ENCODE measurements at regions not wholly inside any gene's neighbourhood (a gene's known extent, or its start where the extent isn't known, plus 50 kb on each side); places are given as distances from the start of the nearest gene placed in this dataset.
A peak's percentile ranks its signal among the peaks of the same experiment; 100 is the strongest.
"Not testable (repeated sequence)": the region's sequence is repeated elsewhere in the genome, so short reads cannot be mapped to it uniquely, and the experiment has no call there.

DNA sequence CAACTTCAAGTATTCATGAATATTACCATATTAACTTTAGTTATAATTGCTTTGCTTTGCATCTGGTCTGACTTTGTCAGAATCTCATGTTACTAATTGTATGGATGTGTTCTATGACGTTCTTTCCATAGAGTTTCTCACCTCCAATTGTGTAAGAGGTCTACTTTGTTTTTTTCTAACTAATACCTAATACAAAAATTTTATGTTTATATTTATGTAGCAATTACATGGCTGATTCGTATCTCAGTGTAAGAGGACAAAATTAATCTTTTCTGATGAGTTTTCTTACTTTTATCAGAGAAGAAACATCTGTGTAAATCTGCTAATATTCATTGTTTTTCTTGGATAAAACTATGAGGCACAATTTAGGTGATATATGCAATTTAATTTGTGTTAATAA is 224.8 kb upstream of the B3GALT2 start:
- no peak for DNase-seq (ENCODE audit: low spot score)

DNA sequence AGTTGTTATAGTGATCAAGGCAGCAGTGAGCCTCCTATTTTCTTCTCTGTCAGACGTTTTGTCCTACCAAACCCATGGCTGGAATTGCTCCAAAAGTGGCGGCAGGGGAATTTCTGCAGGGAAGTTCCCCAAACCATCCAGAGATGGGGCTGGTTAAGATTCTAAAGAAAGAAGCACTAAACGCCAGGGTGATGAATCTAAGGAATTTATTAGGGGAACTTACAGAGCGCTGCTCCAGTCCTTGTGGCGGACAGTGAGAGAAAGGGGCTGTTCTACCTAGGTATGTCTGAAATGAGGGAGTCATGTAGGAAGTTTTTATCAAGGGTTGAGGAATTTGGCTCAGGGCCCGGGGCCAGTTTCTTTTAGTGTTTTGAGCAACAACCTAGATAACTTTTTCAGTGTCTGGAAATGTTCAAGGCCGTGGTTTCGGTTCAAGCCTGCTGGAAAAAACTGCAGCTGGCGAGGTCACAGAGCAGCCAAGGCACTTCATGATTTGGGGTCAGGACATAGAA is 222.4 kb upstream of the B3GALT2 start:
- no peak for DNase-seq (ENCODE audit: low spot score)

DNA sequence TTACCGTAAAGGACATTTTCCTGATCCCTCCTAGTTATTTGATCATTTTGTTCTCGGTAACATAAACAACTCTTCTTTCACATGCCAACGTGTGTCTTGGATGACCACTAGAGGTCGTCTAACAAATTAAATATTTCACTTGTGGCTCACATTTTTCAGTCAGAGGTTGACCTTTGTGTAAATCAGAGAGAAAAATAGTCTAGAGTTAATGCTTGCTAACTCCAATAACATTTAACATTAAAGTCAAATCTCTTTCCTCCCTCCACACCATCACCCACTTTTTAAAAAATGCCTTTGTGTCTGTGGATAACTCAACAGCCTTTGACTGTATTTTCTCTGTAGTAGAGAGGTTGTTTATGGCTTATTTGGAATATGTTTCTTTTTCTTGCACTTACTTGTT is 220.5 kb upstream of the B3GALT2 start:
- peak; percentile 78 for DNase-seq (ENCODE audit: low spot score)

DNA sequence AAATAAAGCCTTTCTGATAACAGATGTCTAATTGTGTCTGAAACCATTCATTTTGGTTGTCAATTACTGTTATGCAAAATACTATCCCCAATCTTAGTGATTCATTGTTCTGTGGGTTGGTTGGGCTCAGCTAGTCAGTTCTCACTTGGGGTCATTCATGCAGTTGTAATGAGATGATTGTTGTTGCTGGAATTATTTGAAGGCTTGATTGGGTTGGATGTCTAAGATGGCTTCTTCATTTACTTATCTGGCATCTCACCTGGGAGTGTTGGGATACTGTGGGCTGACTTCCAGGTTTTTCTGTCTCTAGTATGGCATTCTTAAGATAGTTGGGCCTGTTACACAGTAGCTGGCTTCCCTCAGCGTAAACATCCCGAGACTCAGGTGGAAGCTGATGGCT is 217.8 kb upstream of the B3GALT2 start:
- DNase-seq (ENCODE audit: low spot score), result no peak

DNA sequence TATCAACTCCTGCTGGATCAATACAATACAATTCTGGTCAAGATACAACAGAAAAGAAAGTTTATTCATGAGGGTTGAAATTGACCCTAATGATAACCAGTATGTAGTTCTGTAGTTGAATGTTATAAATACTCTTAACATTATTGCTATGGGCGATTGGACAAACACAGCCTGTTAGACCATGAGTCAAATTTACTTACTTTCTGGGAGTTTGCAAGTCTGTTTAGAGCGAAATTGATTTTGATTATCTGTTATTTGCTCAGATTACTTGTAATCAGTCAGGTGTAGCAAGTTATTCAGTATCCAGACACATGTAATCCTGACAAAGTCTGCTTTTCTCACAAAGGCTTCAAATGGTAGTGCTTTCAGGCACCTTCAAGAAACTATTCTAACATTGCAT is 216.6 kb upstream of the B3GALT2 start:
- no peak for DNase-seq (ENCODE audit: low spot score)

DNA sequence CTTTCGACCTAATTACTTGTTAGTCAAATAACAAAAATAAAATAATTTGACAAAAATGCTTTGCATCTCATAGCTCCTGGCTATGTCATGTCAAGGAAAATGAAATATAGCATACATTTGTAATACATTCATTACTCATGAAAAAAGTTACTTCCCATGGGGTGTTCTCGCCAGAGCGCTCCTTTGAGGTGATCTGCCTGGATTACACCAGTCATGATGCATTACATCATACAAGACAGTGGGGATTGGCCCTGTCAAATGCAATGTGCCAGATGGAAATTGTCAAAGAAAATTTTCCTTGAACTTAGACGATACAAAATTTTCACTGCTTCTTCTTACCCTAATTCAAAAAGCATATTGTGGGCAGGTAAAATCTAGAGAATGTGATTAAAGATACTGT is 215.6 kb upstream of the B3GALT2 start:
- no peak for DNase-seq (ENCODE audit: low spot score)

DNA sequence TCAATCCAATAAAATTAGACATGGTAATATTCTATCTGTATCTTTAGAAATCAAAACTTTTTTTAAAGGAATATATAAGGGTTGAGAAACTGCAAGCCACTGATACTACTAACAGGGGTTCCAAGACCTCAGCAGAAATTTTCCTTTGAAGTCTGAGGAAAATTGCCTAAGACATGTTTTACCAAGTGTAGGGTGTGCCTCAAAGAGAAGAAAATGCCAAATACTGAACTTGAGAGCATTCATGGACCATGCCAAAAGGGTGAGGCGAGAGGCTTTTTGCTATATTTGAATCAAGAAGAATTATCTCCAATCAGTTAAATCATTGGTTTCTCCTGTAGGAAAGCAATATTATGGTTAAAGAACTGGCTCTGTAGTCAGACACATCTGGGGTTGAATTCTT is 207.9 kb upstream of the B3GALT2 start:
- no peak for DNase-seq (ENCODE audit: low spot score)

DNA sequence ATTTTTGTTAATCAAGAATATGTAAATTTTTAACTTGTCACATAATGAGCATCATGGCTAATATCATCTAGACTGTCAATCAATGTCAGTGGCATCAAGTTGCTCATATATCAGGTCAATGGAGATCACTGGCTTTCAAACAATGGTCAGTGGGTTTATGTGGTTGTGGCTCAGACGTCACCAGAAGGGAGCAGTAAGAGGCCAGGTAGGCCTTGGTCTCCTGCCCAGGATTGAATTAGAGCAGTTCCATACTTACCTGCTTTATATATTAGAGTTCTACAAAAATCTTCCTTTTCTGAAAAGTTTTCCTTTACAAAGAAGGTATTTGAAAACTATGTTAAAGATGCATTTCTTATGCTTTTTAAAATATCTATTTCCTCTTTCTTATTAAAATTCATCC is 206.3 kb upstream of the B3GALT2 start:
- DNase-seq (ENCODE audit: low spot score), result no peak

DNA sequence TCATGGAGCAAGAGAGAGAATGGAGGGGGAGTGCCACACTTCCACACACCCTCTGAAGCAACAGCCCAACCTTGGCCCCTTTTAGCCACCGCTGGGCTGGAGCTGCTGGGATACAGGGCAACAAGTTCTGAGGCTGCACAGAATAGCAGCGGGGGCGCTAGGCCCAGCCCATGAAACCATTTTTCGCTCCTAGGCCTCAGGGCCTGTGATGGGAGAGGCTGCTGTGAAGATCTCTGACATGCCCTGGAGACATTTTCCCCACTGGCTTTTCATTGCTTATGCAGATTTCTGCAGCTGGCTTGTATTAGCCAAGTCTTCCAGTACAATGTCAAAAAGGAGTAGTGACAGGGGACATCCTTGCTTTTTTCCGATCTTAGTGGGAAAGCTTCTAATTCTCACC is 202.3 kb upstream of the B3GALT2 start:
- no peak for DNase-seq (ENCODE audit: low spot score)

DNA sequence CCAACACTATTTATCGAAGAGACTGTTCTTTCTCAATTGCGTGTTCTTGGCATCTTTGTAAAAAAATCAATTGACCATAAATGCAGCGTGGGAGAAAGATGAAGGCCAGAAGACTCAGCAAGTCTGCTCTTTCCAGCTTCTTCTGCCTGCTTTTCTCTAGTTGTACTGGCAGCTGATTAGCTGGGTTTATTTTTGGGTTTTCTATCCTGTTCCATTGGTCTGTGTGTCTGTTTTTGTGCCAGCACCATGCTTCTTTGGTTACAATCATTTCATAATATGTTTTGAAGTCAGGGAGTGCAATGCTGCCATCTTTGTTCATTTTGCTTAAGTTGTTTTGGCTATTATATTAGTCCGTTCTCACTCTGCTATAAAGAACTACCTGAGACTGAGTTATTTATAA is 201.8 kb upstream of the B3GALT2 start:
- DNase-seq (ENCODE audit: low spot score), result no peak

DNA sequence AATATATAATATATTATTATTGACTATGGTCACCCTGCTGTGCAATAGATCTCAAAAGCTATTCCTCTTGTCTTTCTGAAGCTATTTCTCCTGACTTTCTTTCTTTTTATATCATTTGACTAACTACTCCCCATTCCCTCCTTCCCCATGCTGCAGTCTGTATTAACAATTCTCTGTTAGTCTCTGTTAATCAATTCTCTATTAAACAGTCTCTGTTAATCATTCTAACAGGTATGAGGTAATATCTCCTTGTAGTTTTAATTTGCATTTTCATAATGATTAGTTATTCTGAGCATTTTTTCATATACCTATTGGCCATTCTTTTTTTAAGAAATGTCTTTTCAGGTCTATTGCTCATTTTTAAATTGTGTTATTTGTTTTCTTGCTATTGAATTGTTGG is 201.0 kb upstream of the B3GALT2 start:
- no peak for DNase-seq (ENCODE audit: low spot score)

DNA sequence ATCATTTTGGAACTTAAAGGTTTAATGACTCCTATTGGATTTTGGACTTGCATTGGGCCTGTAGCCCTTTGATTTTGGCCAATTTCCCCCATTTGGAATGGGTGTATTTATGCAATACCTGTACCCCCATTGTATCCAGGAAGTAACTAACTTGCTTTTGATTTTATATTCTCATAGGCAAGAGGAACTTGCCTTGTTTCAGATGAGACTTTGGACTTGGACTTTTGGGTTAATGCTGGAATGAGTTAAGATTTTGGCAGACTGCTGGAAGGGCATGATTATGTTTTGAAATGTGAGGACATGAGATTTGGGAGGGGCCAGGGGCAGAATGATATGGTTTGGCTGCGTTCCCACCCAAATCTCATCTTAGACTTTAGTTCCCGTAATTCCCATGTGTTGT is 192.0 kb upstream of the B3GALT2 start:
- not testable (repeated sequence) for DNase-seq (ENCODE audit: low spot score)

DNA sequence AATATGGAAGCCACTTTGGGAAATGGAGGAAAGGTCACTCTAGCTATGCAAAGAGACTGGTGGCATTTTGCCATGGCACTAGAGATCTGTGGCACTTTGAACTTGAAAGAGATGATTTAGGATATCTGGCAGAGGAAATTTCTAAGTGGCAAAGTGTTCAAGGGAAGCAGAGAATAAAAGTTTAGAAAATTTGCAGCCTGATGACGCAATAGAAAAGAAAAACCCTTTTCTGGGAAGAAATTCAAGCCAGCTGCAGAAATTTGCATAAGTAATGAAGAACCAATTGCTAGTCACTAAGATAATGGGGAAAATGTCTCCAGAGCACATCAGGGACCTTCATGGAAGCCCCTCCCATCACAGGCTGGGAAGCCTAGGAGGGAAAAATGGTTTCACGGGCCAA is 191.1 kb upstream of the B3GALT2 start:
- DNase-seq (ENCODE audit: low spot score), result no peak

DNA sequence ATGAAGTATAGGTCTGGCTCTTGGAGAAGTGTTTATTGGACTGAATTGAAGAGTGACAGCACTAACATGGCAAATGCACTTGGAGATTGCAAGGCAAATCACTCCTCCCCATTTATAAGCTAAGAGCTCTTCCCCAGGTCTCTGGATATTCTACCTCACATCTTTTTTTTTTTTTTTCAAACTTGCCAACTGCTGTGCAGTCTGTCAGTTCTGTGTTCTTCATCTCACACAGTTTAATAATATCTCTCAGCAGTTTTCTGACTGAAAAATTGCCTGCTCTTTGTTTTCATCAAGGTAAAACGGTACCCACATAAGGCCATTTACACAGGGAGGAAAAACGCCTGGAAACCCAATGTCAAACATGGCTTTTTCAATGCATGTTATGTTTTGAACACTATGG is 186.1 kb upstream of the B3GALT2 start:
- no peak for DNase-seq (ENCODE audit: low spot score)

DNA sequence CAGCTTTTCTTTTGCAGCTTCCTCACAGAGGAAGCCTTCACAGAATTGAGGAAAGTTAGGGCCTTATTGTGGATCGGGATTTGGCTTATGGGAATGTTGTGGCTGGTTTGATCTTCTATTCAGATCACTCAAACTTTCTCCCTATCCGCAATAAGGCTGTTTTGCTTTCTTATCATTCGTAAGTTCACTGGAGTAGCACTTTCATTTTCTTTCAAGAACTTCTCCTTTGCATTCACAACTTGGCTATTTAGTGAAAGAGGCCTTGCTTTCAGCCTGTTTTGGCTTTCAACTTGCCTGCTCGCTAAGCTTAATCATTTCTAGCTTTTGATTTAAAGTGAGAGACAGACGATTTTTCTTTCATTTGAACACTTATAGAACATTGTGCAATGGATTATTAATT is 181.9 kb upstream of the B3GALT2 start:
- DNase-seq (ENCODE audit: low spot score), result no peak

DNA sequence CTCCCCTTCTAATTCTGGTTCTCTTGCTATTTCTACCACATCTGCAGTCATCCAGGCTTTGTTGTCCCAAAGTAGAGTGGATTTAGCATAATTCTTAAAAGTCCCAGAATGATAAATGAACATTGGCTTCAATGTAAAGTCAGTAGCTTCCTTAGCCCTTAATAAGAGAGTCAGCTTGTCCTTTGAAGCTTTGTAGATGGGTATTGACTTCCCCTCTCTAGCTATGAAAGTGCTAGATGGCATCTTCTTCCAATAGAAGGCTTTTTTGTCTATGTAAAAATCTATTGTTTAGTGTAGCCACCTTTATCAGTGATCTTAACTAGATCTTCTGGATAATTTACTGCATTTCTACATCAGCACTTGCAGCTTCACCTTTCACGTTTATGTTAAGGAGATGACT is 181.4 kb upstream of the B3GALT2 start:
- DNase-seq (ENCODE audit: low spot score), result no peak

DNA sequence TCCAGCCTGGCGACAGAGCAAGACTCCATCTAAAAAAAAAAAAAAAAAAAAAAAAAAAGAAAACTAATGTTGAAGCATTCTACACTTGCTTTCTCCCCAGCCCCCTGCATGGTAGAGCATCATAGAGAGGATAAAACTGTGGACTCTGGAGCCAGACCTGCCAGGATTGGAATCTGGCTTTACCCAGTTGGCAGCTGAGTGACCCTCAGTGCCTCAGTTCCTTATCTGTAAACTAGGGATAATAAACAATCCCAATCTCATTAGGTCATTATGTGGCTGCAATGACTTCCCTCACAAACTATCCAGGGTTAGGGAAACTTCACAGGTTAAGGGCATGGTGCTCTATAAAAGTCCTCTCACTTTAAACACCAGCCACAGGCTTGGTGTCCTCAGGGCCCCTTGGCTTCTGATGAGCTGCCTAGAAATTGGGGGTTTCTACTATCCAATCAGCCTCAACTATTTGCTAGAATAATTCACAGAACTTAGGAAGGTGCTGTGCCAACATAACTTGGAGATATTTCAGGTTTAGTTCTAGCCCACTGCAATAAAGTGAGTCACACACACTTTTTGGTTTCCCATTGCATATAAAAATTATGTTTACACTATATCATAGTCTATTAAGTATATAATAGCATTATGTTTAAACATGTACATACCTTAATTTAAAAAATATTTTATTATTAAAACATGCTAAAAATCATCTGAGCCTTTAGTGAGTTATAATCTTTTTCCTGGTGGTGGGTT is 180.5 kb upstream of the B3GALT2 start:
- DNase-seq (ENCODE audit: low spot score), result no peak

DNA sequence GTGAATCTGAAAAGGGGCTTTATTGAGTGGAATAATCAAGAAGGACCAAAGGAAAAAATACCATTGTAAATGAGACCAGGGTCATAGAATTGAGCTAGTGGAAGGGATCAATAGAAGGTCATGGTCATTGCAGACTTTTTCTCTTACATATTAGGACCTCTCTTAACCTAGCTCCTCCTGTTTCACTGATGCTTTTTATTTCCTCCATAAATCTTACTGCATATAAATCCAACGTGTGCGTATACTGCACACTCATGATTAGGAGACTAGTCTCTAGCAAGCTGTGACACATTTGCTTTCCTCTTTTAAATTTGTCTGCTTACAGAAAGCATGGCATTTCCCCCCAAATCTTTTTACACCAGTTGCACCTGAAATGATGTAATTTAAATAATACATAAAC is 179.6 kb upstream of the B3GALT2 start:
- DNase-seq (ENCODE audit: low spot score), result no peak

DNA sequence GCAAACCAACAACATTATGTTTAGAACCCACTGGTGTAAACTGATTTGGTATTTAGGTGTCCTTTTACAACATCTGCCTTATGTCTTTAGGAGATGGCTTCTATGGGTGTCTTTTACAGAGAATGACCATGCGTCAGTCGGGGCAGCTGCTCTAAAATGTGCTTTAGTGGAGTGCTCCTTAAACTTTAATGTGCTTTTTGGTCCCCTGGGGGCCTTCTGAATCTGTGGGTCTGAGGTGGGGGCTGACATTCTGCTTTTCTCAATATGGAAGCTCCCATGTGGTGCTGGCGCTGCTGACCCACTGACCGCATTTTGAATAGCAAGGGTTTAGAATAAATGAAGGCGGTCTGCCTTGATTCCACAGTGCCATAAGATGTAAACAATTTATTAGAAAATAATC is 173.2 kb upstream of the B3GALT2 start:
- DNase-seq (ENCODE audit: low spot score), result no peak

DNA sequence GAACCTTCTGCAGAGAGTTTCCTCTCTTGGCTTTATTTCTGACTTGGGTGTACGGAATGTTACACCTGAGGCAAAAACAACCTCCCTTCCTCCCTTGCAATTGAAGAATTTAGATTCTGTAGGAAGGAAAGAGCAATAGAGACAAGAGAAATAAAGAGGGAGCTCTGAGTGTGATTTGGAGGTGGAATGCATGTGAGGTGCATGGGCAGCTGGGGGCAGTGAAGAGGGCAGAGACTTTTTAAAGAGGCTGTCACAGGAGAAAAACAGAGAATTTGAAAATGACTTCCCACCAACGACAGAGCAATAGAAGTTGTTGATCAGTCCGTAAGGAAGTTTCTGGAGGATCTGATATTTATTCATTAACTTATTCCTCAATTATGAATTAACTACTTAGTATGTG is 172.0 kb upstream of the B3GALT2 start:
- no peak for DNase-seq (ENCODE audit: low spot score)

DNA sequence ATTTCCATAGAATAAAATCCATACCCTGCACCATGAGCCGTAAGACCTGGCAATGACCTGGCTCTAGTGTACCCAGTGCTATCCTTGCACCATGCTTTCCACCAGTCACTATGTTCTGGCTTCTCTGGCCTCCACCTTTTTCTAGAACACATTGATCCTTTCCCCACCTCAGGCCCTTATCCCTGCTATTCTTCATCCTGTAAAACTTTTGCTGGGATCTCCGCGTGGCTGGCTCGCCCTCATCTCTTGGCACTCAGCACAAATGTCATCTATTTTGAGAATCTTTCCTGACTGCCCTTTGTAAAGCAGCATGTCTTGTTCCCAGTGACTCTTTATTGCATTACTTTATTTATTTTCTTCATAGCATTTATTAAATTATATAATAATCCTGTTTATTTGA is 169.8 kb upstream of the B3GALT2 start:
- DNase-seq (ENCODE audit: low spot score), result no peak

DNA sequence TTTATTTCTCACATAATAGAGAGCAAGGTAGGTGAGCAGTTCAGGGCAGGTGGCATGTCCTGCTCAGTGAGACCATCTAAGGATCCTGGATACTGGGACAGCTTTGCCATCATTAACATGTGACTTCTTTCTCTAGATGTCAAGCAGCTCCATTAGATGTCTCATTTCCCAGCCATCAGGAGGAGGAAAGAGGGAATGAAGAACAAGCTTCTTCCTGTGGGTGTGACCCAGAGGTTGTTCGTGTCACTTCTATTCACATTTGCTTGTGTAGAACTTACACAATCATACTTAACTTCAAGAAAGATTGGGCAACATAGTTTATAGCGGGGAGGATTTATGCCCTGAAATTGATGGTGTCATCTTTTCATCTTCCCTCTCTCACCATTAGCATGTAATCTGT is 169.2 kb upstream of the B3GALT2 start:
- DNase-seq (ENCODE audit: low spot score), result no peak

DNA sequence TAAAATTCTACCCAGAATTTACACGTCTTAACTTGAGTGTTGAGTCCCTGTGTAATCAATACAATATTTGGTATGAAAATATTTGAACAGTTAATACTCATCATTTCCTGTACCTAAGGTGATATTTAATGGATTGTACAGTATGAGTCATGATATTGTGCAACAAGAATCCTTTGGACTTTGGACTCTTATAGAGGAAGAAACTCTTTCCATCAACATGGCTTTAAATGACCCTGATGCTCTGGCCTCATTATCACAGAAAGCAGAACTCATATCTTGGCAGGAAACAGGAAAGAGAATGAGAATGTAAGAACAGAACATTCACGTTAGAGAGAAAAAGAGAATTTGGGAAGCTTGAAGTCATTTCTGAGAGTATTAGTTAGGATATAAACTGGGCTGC is 168.8 kb upstream of the B3GALT2 start:
- peak; percentile 55 for DNase-seq (ENCODE audit: low spot score)

DNA sequence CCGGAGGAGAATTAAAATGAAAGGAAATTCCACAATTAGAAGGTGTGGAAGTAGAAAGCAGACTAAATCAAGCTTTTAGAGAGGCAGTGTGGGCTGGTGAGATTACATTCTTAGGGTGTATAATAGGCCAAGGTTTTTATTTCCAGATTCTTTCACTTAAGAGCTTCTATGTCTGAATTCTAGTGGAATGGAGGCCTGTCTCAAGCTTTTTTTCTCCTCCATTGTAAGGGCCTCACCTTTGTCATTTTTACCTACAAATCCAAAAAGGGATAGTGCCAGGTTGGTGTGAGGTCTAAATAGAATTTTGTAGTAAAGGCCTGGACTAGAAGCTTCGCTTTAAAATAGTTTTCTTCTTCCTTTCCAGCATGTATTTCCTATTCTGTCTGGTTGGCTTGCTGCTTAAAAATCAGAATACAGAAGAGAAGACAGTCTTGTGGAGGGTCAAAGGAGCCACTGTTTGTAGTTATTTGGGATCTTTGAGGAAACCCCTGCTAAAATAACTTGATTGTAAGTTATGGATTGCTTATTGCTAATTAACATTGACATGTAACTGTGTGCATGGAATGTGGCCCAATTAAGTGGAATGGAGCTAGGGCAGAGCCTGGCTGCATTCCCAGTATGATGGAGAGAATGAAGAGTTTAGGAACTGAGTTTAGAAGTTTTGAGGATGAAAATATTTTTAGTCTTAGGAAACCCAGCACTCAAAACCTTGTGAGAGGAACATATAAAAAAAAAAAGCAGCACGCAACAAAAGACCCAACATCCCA is 162.5 kb upstream of the B3GALT2 start:
- no peak for DNase-seq (ENCODE audit: low spot score)

All from RKO (cell line).